Hematopoietic multipotent progenitor cell (in vitro differentiated cells): ENCODE measurements at regions not wholly inside any gene's neighbourhood (a gene's known extent, or its start where the extent isn't known, plus 50 kb on each side); places are given as distances from the start of the nearest gene placed in this dataset.
"Not testable (repeated sequence)": the region's sequence is repeated elsewhere in the genome, so short reads cannot be mapped to it uniquely, and the experiment has no call there.

Experiments
- DNase-seq, 3 donors: peaks; one replicate each; pipeline ENCODE4 v3.0.0-alpha.2; 2011 to 2015; ENCODE audit warnings: low read depth in 2 of 3, low spot score in 2 of 3

- no peak for DNase-seq
Observed at GRCh38 chr9:38259056-38259455, 133.4 kb upstream of the ALDH1B1 start.

GRCh38 chr9:38257626-38258215 is 134.8 kb upstream of the ALDH1B1 start:
- no peak for DNase-seq

- DNase-seq = no peak
Observed at GRCh38 chr9:38256461-38256860, 136.0 kb upstream of the ALDH1B1 start.

GRCh38 chr9:38255599-38255998 is 136.9 kb upstream of the ALDH1B1 start:
- no peak for DNase-seq

- no peak for DNase-seq
Observed at GRCh38 chr9:38254756-38255155, 137.7 kb upstream of the ALDH1B1 start.

GRCh38 chr9:38254151-38254550 is 138.4 kb upstream of the ALDH1B1 start:
- no peak for DNase-seq

GRCh38 chr9:38253200-38253599 is 139.3 kb upstream of the ALDH1B1 start:
- no peak for DNase-seq

GRCh38 chr9:38251036-38251860 is 141.3 kb upstream of the ALDH1B1 start:
- DNase-seq = no peak

GRCh38 chr9:38250279-38251035 is 142.0 kb upstream of the ALDH1B1 start:
- no peak for DNase-seq

- DNase-seq = no peak
Observed at GRCh38 chr9:38249587-38250210, 142.8 kb upstream of the ALDH1B1 start.

- DNase-seq = no peak
Observed at GRCh38 chr9:38249049-38249448, 143.5 kb upstream of the ALDH1B1 start.

GRCh38 chr9:38246833-38247232 is 145.7 kb upstream of the ALDH1B1 start:
- no peak for DNase-seq

GRCh38 chr9:38244971-38245370 is 147.5 kb upstream of the ALDH1B1 start:
- DNase-seq = no peak

GRCh38 chr9:38243993-38244392 is 148.5 kb upstream of the ALDH1B1 start:
- DNase-seq = no peak

GRCh38 chr9:38242151-38242550 is 150.4 kb upstream of the ALDH1B1 start:
- not testable (repeated sequence) for DNase-seq

GRCh38 chr9:38240051-38240450 is 152.5 kb upstream of the ALDH1B1 start:
- DNase-seq = no peak

- no peak for DNase-seq
Observed at GRCh38 chr9:38235244-38235643, 157.3 kb upstream of the ALDH1B1 start.

GRCh38 chr9:38234479-38235170 is 157.9 kb upstream of the ALDH1B1 start:
- no peak for DNase-seq

GRCh38 chr9:38233796-38234355 is 158.6 kb upstream of the ALDH1B1 start:
- DNase-seq = no peak

GRCh38 chr9:38233343-38233742 is 159.2 kb upstream of the ALDH1B1 start:
- DNase-seq = peak in 2 of 3 donors; percentile 25 to 76
